OCI-LY7 (cell line): ENCODE measurements at regions not wholly inside any gene's neighbourhood (a gene's known extent, or its start where the extent isn't known, plus 50 kb on each side); places are given as distances from the start of the nearest gene placed in this dataset.
"Not testable (repeated sequence)": the region's sequence is repeated elsewhere in the genome, so short reads cannot be mapped to it uniquely, and the experiment has no call there.

Experiments used
- BruUV-seq: library from RNA; stranded (reverse); fragments of 400-500 nt; replicated peaks from 2 replicates; lab custom pipeline; 2021; lab: Mats Ljungman, UMichigan
- CTCF ChIA-PET: fragments of 300-600 bp; sonication (Branson Sonifier 250); formaldehyde crosslinking; loops from one replicate; lab custom pipeline; 2022; ENCODE audit warnings: antibody characterized with exemption; ENCODE audit not compliant: unreplicated experiment; lab: Charles Lee
- POLR2A ChIA-PET: fragments of 300-600 bp; sonication (Branson Sonifier 250); formaldehyde crosslinking; loops from one replicate; lab custom pipeline; 2022; ENCODE audit warnings: antibody characterized with exemption; lab: Charles Lee
- DNase-seq: peaks from one replicate; pipeline ENCODE4 v3.0.0-alpha.2; 2015; ENCODE audit warnings: low spot score
- H2AFZ ChIP-seq: fragments of 200-600 bp; sonication (generic), shearing (Covaris generic); 2 replicates; pipeline ENCODE4 v1.6.1; 2014; ENCODE audit warnings: mild to moderate bottlenecking, antibody characterized with exemption, low read length, moderate library complexity
- H3K27ac ChIP-seq: fragments of 200-600 bp; sonication (generic); 2 replicates; pipeline ENCODE4 v1.5.1; 2014; ENCODE audit warnings: mixed run types, low read depth, mild to moderate bottlenecking, moderate library complexity, low read length, inconsistent platforms; ENCODE audit not compliant: poor library complexity, severe bottlenecking
- H3K36me3 ChIP-seq: fragments of 200-600 bp; sonication (generic); 2 replicates; pipeline ENCODE4 v1.6.1; 2014; ENCODE audit warnings: mild to moderate bottlenecking, antibody characterized with exemption, low read length, moderate library complexity, mixed read lengths; ENCODE audit not compliant: insufficient read depth
- H3K4me1 ChIP-seq: fragments of 200-600 bp; sonication (generic); 2 replicates; pipeline ENCODE4 v1.5.1; 2014; ENCODE audit warnings: mild to moderate bottlenecking, low read length; ENCODE audit not compliant: insufficient read depth, poor library complexity, severe bottlenecking
- H3K4me2 ChIP-seq: fragments of 200-600 bp; sonication (generic); 2 replicates; pipeline ENCODE4 v1.6.1; 2014; ENCODE audit warnings: mild to moderate bottlenecking, low read length
- H3K4me3 ChIP-seq: fragments of 200-600 bp; sonication (generic); 2 replicates; pipeline ENCODE4 v1.5.1; 2014; ENCODE audit warnings: mild to moderate bottlenecking, low read depth, low read length; ENCODE audit not compliant: poor library complexity, severe bottlenecking
- H3K79me2 ChIP-seq: fragments of 200-600 bp; sonication (generic); 2 replicates; pipeline ENCODE4 v1.6.1; 2016; ENCODE audit warnings: low read depth, mild to moderate bottlenecking, low read length, moderate library complexity, mixed read lengths; ENCODE audit not compliant: insufficient read depth
- H3K9me2 ChIP-seq: fragments of 200-600 bp; sonication (generic); 2 replicates; pipeline ENCODE4 v1.6.1; 2016; ENCODE audit warnings: mild to moderate bottlenecking, low read length, mixed read lengths; ENCODE audit not compliant: insufficient read depth
- H3K9me3 ChIP-seq: fragments of 200-600 bp; sonication (generic); 2 replicates; pipeline ENCODE4 v1.6.1; 2014; ENCODE audit warnings: mild to moderate bottlenecking, mixed run types, low read length, mixed read lengths
- H4K20me1 ChIP-seq: fragments of 200-600 bp; sonication (generic); 2 replicates; pipeline ENCODE4 v1.6.1; 2014; ENCODE audit warnings: mild to moderate bottlenecking, antibody characterized with exemption, low read length, moderate library complexity, mixed read lengths; ENCODE audit not compliant: insufficient read depth
- CTCF ChIP-seq: fragments of 200-600 bp; sonication (generic); conservative IDR thresholded peaks from 2 replicates; pipeline ENCODE4 v1.5.1; 2014; ENCODE audit warnings: mild to moderate bottlenecking, antibody characterized with exemption, low read length, moderate library complexity, mixed read lengths
- EZH2phosphoT487 ChIP-seq: fragments of 200-600 bp; sonication (generic); IDR thresholded peaks from 2 replicates; pipeline ENCODE4 v1.6.1; 2018; ENCODE audit warnings: low read depth, borderline replicate concordance, mild to moderate bottlenecking, mixed run types, antibody characterized with exemption, low read length, moderate library complexity, mixed read lengths
- intact Hi-C: fragments of 100-400 bp; cut with micrococcal nuclease; formaldehyde crosslinking; loops from one replicate; pipeline ENCODE4 v1.10.0; 2022; ENCODE audit not compliant: unreplicated experiment

- DNase-seq, result no peak
- no peak for TF ChIP-seq EZH2phosphoT487
- TF ChIP-seq CTCF, result no peak
- H4K20me1 ChIP-seq, result no peaks in the 10 kb centered on the region
- no peak overlapping the region for H3K27ac ChIP-seq
- no peak overlapping the region for H2AFZ ChIP-seq
- POLR2A ChIA-PET, result no interaction called here
- no peaks in the 10 kb centered on the region for H3K9me2 ChIP-seq
- H3K79me2 ChIP-seq, result no peaks in the 10 kb centered on the region
- no peaks in the 10 kb centered on the region for H3K9me3 ChIP-seq
- H3K4me1 ChIP-seq, result no peaks in the 10 kb centered on the region
- no peak overlapping the region for H3K4me3 ChIP-seq
- BruUV-seq, result no TSS peak
- intact Hi-C loops, result no loop called here
- H3K36me3 ChIP-seq, result no peaks in the 10 kb centered on the region
- no peak overlapping the region for H3K4me2 ChIP-seq
- CTCF ChIA-PET, result no interaction called here
These were observed 330.3 kb downstream of the CBLL2 start for GRCh38 chrX:22603060-22603459.

GRCh38 chrX:22609452-22609851 lies 336.7 kb downstream of the CBLL2 start:
- H2AFZ ChIP-seq, H4K20me1 ChIP-seq, H3K9me3 ChIP-seq, H3K27ac ChIP-seq, CTCF ChIA-PET, H3K4me2 ChIP-seq, BruUV-seq, intact Hi-C loops, H3K9me2 ChIP-seq, H3K79me2 ChIP-seq, H3K4me3 ChIP-seq, H3K4me1 ChIP-seq, POLR2A ChIA-PET, H3K36me3 ChIP-seq, DNase-seq: not testable (repeated sequence)

- Histone ChIP-seq H3K36me3 (no peaks in the 10 kb centered on the region), H2AFZ (no peak overlapping the region), H3K4me3 (no peak overlapping the region), H3K9me3 (no peaks in the 10 kb centered on the region), H3K4me1 (no peaks in the 10 kb centered on the region), H4K20me1 (no peaks in the 10 kb centered on the region), H3K4me2 (no peak overlapping the region), H3K9me2 (no peaks in the 10 kb centered on the region), H3K27ac (no peak overlapping the region), H3K79me2 (no peaks in the 10 kb centered on the region)
- no peak for DNase-seq
- intact Hi-C loops, result no loop called here
- ChIA-PET POLR2A (no interaction called here), CTCF (no interaction called here)
- no TSS peak for BruUV-seq
- no peak for TF ChIP-seq CTCF
- TF ChIP-seq EZH2phosphoT487, result no peak
These were observed 344.2 kb downstream of the CBLL2 start for GRCh38 chrX:22616867-22617266.
